DMS153 treated with DMSO at 0.1 percent for 48 hours (cell line): ENCODE measurements at regions not wholly inside any gene's neighbourhood (a gene's known extent, or its start where the extent isn't known, plus 50 kb on each side); places are given as distances from the start of the nearest gene placed in this dataset.

Experiments used
- DNase-seq: peaks from one replicate; lab custom pipeline; 2025; ENCODE audit not compliant: unreplicated experiment; lab: John Stamatoyannopoulos, UW

GRCh38 chr1:177790566-177790965 lies 179.3 kb downstream of the SEC16B start:
- no peak for DNase-seq

- DNase-seq, result no peak
Observed at GRCh38 chr1:177789956-177790355, 179.9 kb downstream of the SEC16B start.

GRCh38 chr1:177786176-177786745 lies 183.6 kb downstream of the SEC16B start:
- DNase-seq, result no peak

GRCh38 chr1:177784936-177785335 lies 184.9 kb downstream of the SEC16B start:
- DNase-seq, result no peak

GRCh38 chr1:177784409-177784808 lies 185.4 kb downstream of the SEC16B start:
- no peak for DNase-seq

GRCh38 chr1:177783051-177783450 lies 186.8 kb downstream of the SEC16B start:
- DNase-seq, result no peak

GRCh38 chr1:177780096-177780700 lies 189.7 kb downstream of the SEC16B start:
- DNase-seq, result peak; percentile 63

- DNase-seq, result no peak
Observed at GRCh38 chr1:177779166-177779965, 190.5 kb downstream of the SEC16B start.

- no peak for DNase-seq
Observed at GRCh38 chr1:177775924-177776323, 193.9 kb downstream of the SEC16B start.

GRCh38 chr1:177772386-177772960 lies 197.4 kb downstream of the SEC16B start:
- DNase-seq, result no peak

GRCh38 chr1:177771688-177772087 lies 198.2 kb downstream of the SEC16B start:
- DNase-seq, result no peak

GRCh38 chr1:177770096-177770495 lies 199.8 kb downstream of the SEC16B start:
- DNase-seq, result no peak

GRCh38 chr1:177755851-177756560 lies 213.9 kb downstream of the SEC16B start:
- DNase-seq, result no peak

GRCh38 chr1:177754603-177755002 lies 215.3 kb downstream of the SEC16B start:
- DNase-seq, result no peak

- no peak for DNase-seq
Observed at GRCh38 chr1:177753655-177754054, 216.2 kb downstream of the SEC16B start.

- DNase-seq, result no peak
Observed at GRCh38 chr1:177748080-177748801, 221.6 kb downstream of the SEC16B start.

- DNase-seq, result no peak
Observed at GRCh38 chr1:177746155-177746554, 223.7 kb downstream of the SEC16B start.

GRCh38 chr1:177744906-177745305 lies 225.0 kb downstream of the SEC16B start:
- DNase-seq, result no peak

- no peak for DNase-seq
Observed at GRCh38 chr1:177741476-177741875, 228.4 kb downstream of the SEC16B start.

- DNase-seq, result no peak
Observed at GRCh38 chr1:177739780-177740179, 230.1 kb downstream of the SEC16B start.

GRCh38 chr1:177737456-177737855 lies 232.4 kb downstream of the SEC16B start:
- DNase-seq, result no peak
